ENCODE measurements at regions not wholly inside any gene's neighbourhood (a gene's known extent, or its start where the extent isn't known, plus 50 kb on each side); places are given as distances from the start of the nearest gene placed in this dataset.

DNA sequence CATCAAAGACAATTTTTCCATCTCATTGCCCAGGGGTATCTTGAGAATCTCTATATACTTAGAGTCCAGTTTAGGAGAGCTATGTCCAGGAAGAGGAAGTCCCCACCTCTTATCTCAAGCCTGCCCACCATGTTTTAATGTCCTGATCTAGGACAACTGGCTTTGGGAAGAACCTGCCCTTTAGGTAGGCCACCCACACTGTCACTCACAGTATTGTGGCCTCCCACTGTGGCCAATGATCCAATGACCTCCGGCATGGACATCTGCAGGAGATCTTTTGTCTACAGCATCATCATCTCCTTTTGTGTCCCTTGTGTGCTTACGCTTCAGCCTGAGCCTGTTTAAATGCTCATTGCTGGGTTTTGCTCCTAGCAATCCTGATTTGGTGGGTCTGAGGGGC is 77.4 kb downstream of the SLC4A3 start:
- BruUV-seq (replicated peaks) = no TSS peak
- no peak overlapping the region for H3K4me3 ChIP-seq
- no peak overlapping the region for H3K27ac ChIP-seq (ENCODE audit: extremely low read depth, low read depth, low read length)
- 0% methylated on average over 2 of the region's 2 CpGs for WGBS (ENCODE audit: insufficient coverage, low coverage, missing lambda C conversion rate)
- no peak overlapping the region for H3K9ac ChIP-seq (ENCODE audit: insufficient read depth in 1 of 2, low read depth in 2 of 2, low read length in 2 of 2)
- H3K4me1 ChIP-seq (replicated peaks in 1 of 2; ENCODE audit: control insufficient read depth in 2 of 2, insufficient read depth in 2 of 2, low read length in 2 of 2) = no peaks in the 10 kb centered on the region; a peak in 1 of 5 replicates
- CTCF ChIA-PET (ENCODE audit: low intra/inter-chr PET ratio) = no interaction called here
- no peaks in the 10 kb centered on the region for H3K36me3 ChIP-seq (ENCODE audit: control insufficient read depth, insufficient read depth, low read length)
- H3K79me2 ChIP-seq (ENCODE audit: control insufficient read depth, insufficient read depth, low read length) = no peaks in the 10 kb centered on the region
- H3K9me1 ChIP-seq (ENCODE audit: control insufficient read depth, insufficient read depth, low read length) = no peaks in the 10 kb centered on the region
- no peaks in the 10 kb centered on the region for H3K9me3 ChIP-seq (replicated peaks; ENCODE audit: control insufficient read depth, insufficient read depth, low read depth, low read length)
- no peak for FAIRE-seq
- no peak for DNase-seq (ENCODE audit: extremely low read depth in 1 of 4, low spot score in 3 of 4)
- POLR2A ChIA-PET = no interaction called here
- H4K20me1 ChIP-seq (replicated peaks; ENCODE audit: control insufficient read depth, insufficient read depth, low read length) = no peaks in the 10 kb centered on the region
- H2AFZ ChIP-seq (ENCODE audit: low read depth, low read length) = no peak overlapping the region
- intact Hi-C loops (cut with micrococcal nuclease) (no loop called here), in situ Hi-C loops (cut with MboI) (no loop called here)
- H3K4me2 ChIP-seq (ENCODE audit: insufficient read depth, low read length) = no peak overlapping the region
- H3K27me3 ChIP-seq (ENCODE audit: control insufficient read depth in 2 of 2, insufficient read depth in 2 of 2, low read length in 2 of 2) = peaks cover 0 to 2% of the 10 kb centered on the region in 2 experiments; a peak in 4 of 5 replicates
- TF ChIP-seq, protein P1, sequence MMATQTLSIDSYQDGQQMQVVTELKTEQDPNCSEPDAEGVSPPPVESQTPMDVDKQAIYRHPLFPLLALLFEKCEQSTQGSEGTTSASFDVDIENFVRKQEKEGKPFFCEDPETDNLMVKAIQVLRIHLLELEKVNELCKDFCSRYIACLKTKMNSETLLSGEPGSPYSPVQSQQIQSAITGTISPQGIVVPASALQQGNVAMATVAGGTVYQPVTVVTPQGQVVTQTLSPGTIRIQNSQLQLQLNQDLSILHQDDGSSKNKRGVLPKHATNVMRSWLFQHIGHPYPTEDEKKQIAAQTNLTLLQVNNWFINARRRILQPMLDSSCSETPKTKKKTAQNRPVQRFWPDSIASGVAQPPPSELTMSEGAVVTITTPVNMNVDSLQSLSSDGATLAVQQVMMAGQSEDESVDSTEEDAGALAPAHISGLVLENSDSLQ (IDR thresholded peaks at IDR 0.05) = peak; percentile 84
- no peak for TF ChIP-seq PBX2 (CRISPR knock-in tag; IDR thresholded peaks at IDR 0.05; ENCODE audit: low read depth)
- TF ChIP-seq PBX2 (tag; conservative IDR thresholded peaks at IDR 0.05; ENCODE audit: low read depth) = 0 out of 2 replicates have a peak, but pooled peaks have one; percentile 10
- no peak for TF ChIP-seq SNAPC5 (CRISPR knock-in tag; IDR thresholded peaks at IDR 0.05)
- TF ChIP-seq SPI1 (IDR thresholded peaks at IDR 0.05; ENCODE audit: borderline replicate concordance, low read depth, low read length) = peak; percentile 53; the same call in 1 of the 2 replicates
- no peak for ATAC-seq

Data from K562 (cell line).